ENCODE measurements at regions not wholly inside any gene's neighbourhood (a gene's known extent, or its start where the extent isn't known, plus 50 kb on each side); places are given as distances from the start of the nearest gene placed in this dataset.
"Not testable (repeated sequence)": the region's sequence is repeated elsewhere in the genome, so short reads cannot be mapped to it uniquely, and the experiment has no call there.

- Histone ChIP-seq H3K9me3 (no peaks in the 10 kb centered on the region), H3K4me3 (no peak overlapping the region), H3K27ac (no peak overlapping the region), H3K4me1 (no peaks in the 10 kb centered on the region), H3K27me3 (no peaks in the 10 kb centered on the region), H3K36me3 (replicated peaks in 1 of 2; ENCODE audit: insufficient read depth in 1 of 2, low read depth in 2 of 2) (no peaks in the 10 kb centered on the region)
- ATAC-seq, result no peak
- DNase-seq, result no peak
- TF ChIP-seq CTCF (IDR thresholded peaks at IDR 0.05) (no peak), POLR2A (IDR thresholded peaks at IDR 0.05) (no peak)
- 50 to 52% methylated on average over 1 of the region's 1 CpG for WGBS, 2 donors
- intact Hi-C loops (cut with DNase I), result no loop called here
Observed at GRCh38 chr4:149055624-149056023, 613.4 kb upstream of the NR3C2 start.

- TF ChIP-seq POLR2A (IDR thresholded peaks at IDR 0.05) (no peak), CTCF (IDR thresholded peaks at IDR 0.05) (no peak)
- Histone ChIP-seq H3K4me1 (no peaks in the 10 kb centered on the region), H3K4me3 (no peak overlapping the region), H3K36me3 (replicated peaks in 1 of 2; ENCODE audit: insufficient read depth in 1 of 2, low read depth in 2 of 2) (no peaks in the 10 kb centered on the region), H3K27ac (no peak overlapping the region), H3K27me3 (no peaks in the 10 kb centered on the region), H3K9me3 (no peaks in the 10 kb centered on the region)
- WGBS, 2 donors, result 84 to 87% methylated on average over 5 of the region's 5 CpGs
- ATAC-seq (no peak), DNase-seq (no peak)
- intact Hi-C loops (cut with DNase I), result no loop called here
Observed at GRCh38 chr4:149050840-149051239, 608.6 kb upstream of the NR3C2 start.

GRCh38 chr4:149048451-149049143 is 606.4 kb upstream of the NR3C2 start:
- DNase-seq (no peak), ATAC-seq (no peak)
- Histone ChIP-seq H3K4me3 (no peak overlapping the region), H3K9me3 (no peaks in the 10 kb centered on the region), H3K36me3 (replicated peaks in 1 of 2; ENCODE audit: insufficient read depth in 1 of 2, low read depth in 2 of 2) (no peaks in the 10 kb centered on the region), H3K27me3 (no peaks in the 10 kb centered on the region), H3K4me1 (no peaks in the 10 kb centered on the region), H3K27ac (no peak overlapping the region)
- WGBS, 2 donors, result 77 to 78% methylated on average over 3 of the region's 3 CpGs
- TF ChIP-seq CTCF (IDR thresholded peaks at IDR 0.05) (no peak), POLR2A (IDR thresholded peaks at IDR 0.05) (no peak)
- intact Hi-C loops (cut with DNase I), result loop anchor here (10.0 kb wide), 1 partner anchor 864 kb away; no protein-coding TSS in a partner anchor

GRCh38 chr4:149047368-149047767 is 605.2 kb upstream of the NR3C2 start:
- intact Hi-C loops (cut with DNase I), result loop anchor here (10.0 kb wide), 1 partner anchor 863 kb away; no protein-coding TSS in a partner anchor
- Histone ChIP-seq H3K27me3 (no peaks in the 10 kb centered on the region), H3K36me3 (replicated peaks in 1 of 2; ENCODE audit: insufficient read depth in 1 of 2, low read depth in 2 of 2) (no peaks in the 10 kb centered on the region), H3K27ac (no peak overlapping the region), H3K9me3 (no peaks in the 10 kb centered on the region), H3K4me1 (no peaks in the 10 kb centered on the region), H3K4me3 (no peak overlapping the region)
- TF ChIP-seq CTCF (IDR thresholded peaks at IDR 0.05), result no peak
- TF ChIP-seq POLR2A (IDR thresholded peaks at IDR 0.05), result no peak
- WGBS, 2 donors, result 93 to 94% methylated on average over 2 of the region's 2 CpGs
- ATAC-seq, result no peak
- no peak for DNase-seq

GRCh38 chr4:149045731-149046130 is 603.5 kb upstream of the NR3C2 start:
- intact Hi-C loops (cut with DNase I), result loop anchor here (10.0 kb wide), 1 partner anchor 861 kb away; no protein-coding TSS in a partner anchor
- H3K27ac ChIP-seq, result no peak overlapping the region
- no peaks in the 10 kb centered on the region for H3K27me3 ChIP-seq
- no peak for DNase-seq
- no peak for ATAC-seq
- H3K36me3 ChIP-seq (replicated peaks in 1 of 2; ENCODE audit: insufficient read depth in 1 of 2, low read depth in 2 of 2), result no peaks in the 10 kb centered on the region
- no peak overlapping the region for H3K4me3 ChIP-seq
- H3K4me1 ChIP-seq, result no peaks in the 10 kb centered on the region
- H3K9me3 ChIP-seq, result no peaks in the 10 kb centered on the region
- no peak for TF ChIP-seq POLR2A (IDR thresholded peaks at IDR 0.05)
- no peak for TF ChIP-seq CTCF (IDR thresholded peaks at IDR 0.05)
- WGBS, 2 donors, result 62 to 65% methylated on average over 3 of the region's 3 CpGs

- ATAC-seq; H3K4me3 ChIP-seq; H3K36me3 ChIP-seq (replicated peaks in 1 of 2; ENCODE audit: insufficient read depth in 1 of 2, low read depth in 2 of 2); H3K27ac ChIP-seq; DNase-seq; H3K27me3 ChIP-seq; H3K4me1 ChIP-seq; H3K9me3 ChIP-seq: not testable (repeated sequence)
- 92% methylated on average over 2 of the region's 2 CpGs for WGBS, 2 donors
- intact Hi-C loops (cut with DNase I), result loop anchor here (10.0 kb wide), 1 partner anchor 855 kb away; no protein-coding TSS in a partner anchor
Observed at GRCh38 chr4:149039786-149040185, 597.6 kb upstream of the NR3C2 start.
